ENCODE measurements at regions not wholly inside any gene's neighbourhood (a gene's known extent, or its start where the extent isn't known, plus 50 kb on each side); places are given as distances from the start of the nearest gene placed in this dataset.

- peak overlapping the region; percentile 74 for H2AFZ ChIP-seq (ENCODE audit: low read depth, low read length, severe bottlenecking)
- H3K27me3 ChIP-seq (ENCODE audit: low read length) = no peaks in the 10 kb centered on the region
- TF ChIP-seq CTCF (IDR thresholded peaks at IDR 0.05; ENCODE audit: insufficient read depth, low read length, poor library complexity, severe bottlenecking) = no peak
- no peak for TF ChIP-seq EZH2phosphoT487 (conservative IDR thresholded peaks at IDR 0.05; ENCODE audit: low read length)
- H3K4me3 ChIP-seq (ENCODE audit: insufficient read depth, low read length, poor library complexity, severe bottlenecking) = no peak overlapping the region
- H3K9ac ChIP-seq (ENCODE audit: low read length) = no peak overlapping the region
- no peaks in the 10 kb centered on the region for H3K79me2 ChIP-seq (ENCODE audit: insufficient read depth, low read length)
- no peaks in the 10 kb centered on the region for H3K36me3 ChIP-seq (ENCODE audit: low read length)
- no peaks in the 10 kb centered on the region for H3F3A ChIP-seq (ENCODE audit: insufficient read depth)
- no peak overlapping the region for H3K27ac ChIP-seq (ENCODE audit: low read depth, low read length)
- no peaks in the 10 kb centered on the region for H4K20me1 ChIP-seq (ENCODE audit: low read depth, low read length)
- no peaks in the 10 kb centered on the region for H3K9me2 ChIP-seq (replicated peaks; ENCODE audit: insufficient read depth, low read length)
- H3K4me2 ChIP-seq (ENCODE audit: low read depth, low read length, poor library complexity, severe bottlenecking) = no peak overlapping the region
- 0 out of 2 replicates have a peak, but pooled peaks cover 2% of the 10 kb centered on the region for H3K9me3 ChIP-seq (ENCODE audit: insufficient read depth, low read length)
Observed at GRCh38 chr6:140346428-140346827, 972.0 kb upstream of the CITED2 start.

GRCh38 chr6:140345935-140346334, 971.5 kb upstream of the CITED2 start:
- Histone ChIP-seq H3K36me3 (ENCODE audit: low read length) (no peaks in the 10 kb centered on the region), H3F3A (ENCODE audit: insufficient read depth) (no peaks in the 10 kb centered on the region), H3K27ac (ENCODE audit: low read depth, low read length) (no peak overlapping the region), H3K27me3 (ENCODE audit: low read length) (no peaks in the 10 kb centered on the region), H2AFZ (ENCODE audit: low read depth, low read length, severe bottlenecking) (peak overlapping the region; percentile 74), H3K4me3 (ENCODE audit: insufficient read depth, low read length, poor library complexity, severe bottlenecking) (no peak overlapping the region), H3K79me2 (ENCODE audit: insufficient read depth, low read length) (no peaks in the 10 kb centered on the region), H4K20me1 (ENCODE audit: low read depth, low read length) (no peaks in the 10 kb centered on the region), H3K9ac (ENCODE audit: low read length) (no peak overlapping the region), H3K9me2 (replicated peaks; ENCODE audit: insufficient read depth, low read length) (no peaks in the 10 kb centered on the region), H3K4me2 (ENCODE audit: low read depth, low read length, poor library complexity, severe bottlenecking) (no peak overlapping the region), H3K9me3 (ENCODE audit: insufficient read depth, low read length) (0 out of 2 replicates have a peak, but pooled peaks cover 6% of the 10 kb centered on the region)
- no peak for TF ChIP-seq EZH2phosphoT487 (conservative IDR thresholded peaks at IDR 0.05; ENCODE audit: low read length)
- no peak for TF ChIP-seq CTCF (IDR thresholded peaks at IDR 0.05; ENCODE audit: insufficient read depth, low read length, poor library complexity, severe bottlenecking)

- H4K20me1 ChIP-seq (ENCODE audit: low read depth, low read length) = no peaks in the 10 kb centered on the region
- H3K9me2 ChIP-seq (replicated peaks; ENCODE audit: insufficient read depth, low read length) = no peaks in the 10 kb centered on the region
- no peak overlapping the region for H2AFZ ChIP-seq (ENCODE audit: low read depth, low read length, severe bottlenecking)
- no peaks in the 10 kb centered on the region for H3K27me3 ChIP-seq (ENCODE audit: low read length)
- no peak overlapping the region for H3K9ac ChIP-seq (ENCODE audit: low read length)
- H3F3A ChIP-seq (ENCODE audit: insufficient read depth) = no peaks in the 10 kb centered on the region
- no peak overlapping the region for H3K4me2 ChIP-seq (ENCODE audit: low read depth, low read length, poor library complexity, severe bottlenecking)
- no peak overlapping the region for H3K4me3 ChIP-seq (ENCODE audit: insufficient read depth, low read length, poor library complexity, severe bottlenecking)
- no peak overlapping the region for H3K27ac ChIP-seq (ENCODE audit: low read depth, low read length)
- no peak for TF ChIP-seq EZH2phosphoT487 (conservative IDR thresholded peaks at IDR 0.05; ENCODE audit: low read length)
- no peak for TF ChIP-seq CTCF (IDR thresholded peaks at IDR 0.05; ENCODE audit: insufficient read depth, low read length, poor library complexity, severe bottlenecking)
- H3K36me3 ChIP-seq (ENCODE audit: low read length) = no peaks in the 10 kb centered on the region
- no peaks in the 10 kb centered on the region for H3K79me2 ChIP-seq (ENCODE audit: insufficient read depth, low read length)
- peaks cover 10% of the 10 kb centered on the region; the same call in 1 of the 2 replicates for H3K9me3 ChIP-seq (ENCODE audit: insufficient read depth, low read length)
Observed at GRCh38 chr6:140344142-140344913, 969.9 kb upstream of the CITED2 start.
